HG03139 (cell line): ENCODE measurements at regions not wholly inside any gene's neighbourhood (a gene's known extent, or its start where the extent isn't known, plus 50 kb on each side); places are given as distances from the start of the nearest gene placed in this dataset.
"Not testable (repeated sequence)": the region's sequence is repeated elsewhere in the genome, so short reads cannot be mapped to it uniquely, and the experiment has no call there.

Source experiments
- ATAC-seq: cut with Tn5 transposase; IDR thresholded peaks from one replicate; pipeline ENCODE4 v1.9.1; 2021; ENCODE audit not compliant: unreplicated experiment

DNA sequence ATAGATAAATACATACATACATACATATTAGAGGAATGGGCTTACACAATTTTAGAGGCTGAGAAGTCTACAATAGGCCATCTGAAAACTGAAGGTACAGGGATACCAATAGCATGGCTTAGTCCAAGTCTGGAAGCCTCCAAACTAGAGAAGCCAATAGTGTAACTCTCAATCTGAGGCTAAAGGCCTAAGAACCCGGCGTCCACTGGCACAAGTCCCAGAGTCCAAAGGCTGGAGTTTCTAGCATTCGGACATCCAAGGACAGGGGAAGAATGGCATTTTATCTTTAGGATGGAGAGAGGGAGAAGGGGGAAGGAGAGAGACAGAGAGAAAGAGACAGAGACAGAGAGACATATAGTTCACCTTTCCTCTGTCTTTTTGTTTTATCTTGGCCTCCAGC lies 63.7 kb upstream of the SYT4 start:
- no peak for ATAC-seq

DNA sequence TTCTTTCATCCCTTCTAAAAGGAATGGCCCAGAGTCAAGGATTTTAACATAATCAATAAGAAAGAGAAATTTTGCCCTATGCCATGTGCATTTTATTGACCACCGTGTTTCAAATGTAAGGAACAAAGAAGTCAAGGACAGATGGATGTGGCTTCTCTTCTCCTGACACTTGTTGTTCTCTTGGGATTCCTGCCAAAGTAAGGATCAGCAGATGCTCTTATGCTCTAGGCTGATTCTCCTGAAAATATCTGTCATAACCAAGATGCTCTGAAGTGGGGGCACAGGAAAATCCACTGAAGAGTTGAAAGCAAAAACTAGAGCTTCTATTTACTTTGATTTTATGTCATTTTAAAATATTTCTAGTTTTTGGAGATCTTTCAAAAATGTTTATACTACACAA lies 72.9 kb upstream of the SYT4 start:
- ATAC-seq = no peak

DNA sequence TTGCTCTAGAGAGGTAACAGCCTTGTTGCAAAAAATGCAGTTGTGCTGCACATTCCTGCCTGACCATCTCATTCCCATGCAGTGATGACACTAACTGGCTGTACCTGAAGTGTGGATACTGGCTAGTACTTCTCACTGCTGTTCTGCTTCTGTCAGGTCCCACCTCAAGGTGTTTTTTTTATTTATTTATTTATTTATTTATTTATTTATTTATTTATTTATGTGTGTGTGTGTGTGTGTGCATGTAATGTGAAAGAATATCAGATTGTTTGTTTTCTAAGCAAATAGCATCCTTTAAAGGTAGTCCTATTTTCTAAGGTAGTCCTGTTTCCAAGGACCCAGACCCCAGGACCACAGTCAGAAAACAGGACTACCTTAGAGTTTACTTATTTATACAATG lies 87.2 kb upstream of the SYT4 start:
- no peak for ATAC-seq

DNA sequence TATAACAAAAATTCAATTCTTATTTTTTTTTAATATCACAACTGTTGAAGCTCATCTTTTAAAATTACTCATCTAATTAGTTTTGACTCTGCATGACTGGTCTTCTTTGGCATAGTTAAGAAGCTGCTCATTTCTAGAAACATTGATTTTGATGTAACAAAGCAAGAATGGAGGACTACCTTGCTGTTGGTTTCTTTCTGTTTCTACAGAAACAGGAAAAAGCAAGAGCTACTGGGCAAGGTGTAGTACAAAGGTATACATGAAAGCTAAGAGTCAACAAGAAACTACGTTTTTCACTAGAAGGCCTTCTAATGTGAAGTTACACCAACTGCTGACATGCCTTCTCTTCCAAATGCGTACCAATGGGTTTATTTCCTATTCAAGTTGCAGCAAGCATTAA lies 90.6 kb upstream of the SYT4 start:
- no peak for ATAC-seq

DNA sequence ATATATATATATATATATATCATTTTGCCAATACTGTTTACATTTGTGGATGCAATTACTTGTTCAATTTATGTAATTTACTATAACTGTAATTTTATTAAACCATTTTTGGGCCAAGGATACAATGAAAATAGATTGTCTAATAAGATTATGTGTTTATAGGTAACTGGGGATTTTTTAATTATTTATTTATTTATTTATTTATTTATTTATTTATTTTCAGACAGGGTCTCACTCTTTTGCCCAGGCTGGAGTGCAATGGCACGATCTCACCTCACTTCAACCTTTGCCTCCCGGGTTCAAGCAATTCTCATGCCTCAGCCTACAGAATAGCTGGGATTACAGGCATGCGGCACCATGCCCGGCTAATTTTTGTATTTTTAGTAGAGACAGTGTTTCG lies 92.0 kb upstream of the SYT4 start:
- ATAC-seq = not testable (repeated sequence)

DNA sequence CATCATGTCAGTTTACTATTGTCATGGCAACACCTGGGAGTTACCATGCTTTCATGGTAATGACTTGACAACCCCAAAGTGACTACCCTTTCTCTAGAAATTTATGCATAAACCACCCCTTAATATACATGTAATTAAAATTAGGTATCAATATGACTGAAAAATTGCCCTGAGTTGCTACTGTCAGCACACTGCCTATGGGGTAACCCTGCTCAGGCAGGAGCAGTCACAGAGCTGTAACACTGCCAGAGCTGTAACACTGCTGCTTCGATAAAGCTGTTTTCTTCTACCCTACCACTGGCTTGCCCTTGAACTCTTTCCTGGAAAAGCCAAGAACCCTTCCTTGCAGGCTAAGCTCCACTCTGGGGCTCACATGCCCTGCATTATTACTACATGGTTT lies 95.5 kb upstream of the SYT4 start:
- ATAC-seq = no peak

DNA sequence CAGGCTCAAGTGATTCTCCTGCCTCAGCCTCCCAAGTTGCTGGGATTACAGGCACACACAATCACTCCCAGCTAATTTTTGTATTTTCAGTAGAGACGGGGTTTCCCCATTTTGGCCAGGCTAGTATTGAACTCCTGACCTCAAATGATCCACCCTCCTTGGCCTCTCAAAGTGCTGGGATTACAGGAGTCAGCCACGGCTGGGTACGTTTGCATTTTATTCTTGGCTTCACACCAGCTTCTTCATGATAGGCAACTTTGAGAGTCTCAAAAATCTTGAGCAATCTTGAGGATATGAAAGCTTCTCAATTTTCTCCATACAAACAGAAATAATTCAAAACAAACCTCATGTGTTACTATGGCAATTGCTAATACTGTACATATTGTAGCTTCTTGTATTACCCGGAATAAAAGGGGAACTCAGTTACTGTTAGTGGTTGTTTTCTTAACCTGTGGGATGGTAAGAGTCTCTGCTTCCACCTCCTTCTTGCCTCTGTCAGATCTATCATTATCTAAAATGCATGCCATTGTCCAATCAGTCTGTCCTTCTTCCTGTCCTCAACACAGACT lies 102.9 kb upstream of the SYT4 start:
- ATAC-seq = no peak

DNA sequence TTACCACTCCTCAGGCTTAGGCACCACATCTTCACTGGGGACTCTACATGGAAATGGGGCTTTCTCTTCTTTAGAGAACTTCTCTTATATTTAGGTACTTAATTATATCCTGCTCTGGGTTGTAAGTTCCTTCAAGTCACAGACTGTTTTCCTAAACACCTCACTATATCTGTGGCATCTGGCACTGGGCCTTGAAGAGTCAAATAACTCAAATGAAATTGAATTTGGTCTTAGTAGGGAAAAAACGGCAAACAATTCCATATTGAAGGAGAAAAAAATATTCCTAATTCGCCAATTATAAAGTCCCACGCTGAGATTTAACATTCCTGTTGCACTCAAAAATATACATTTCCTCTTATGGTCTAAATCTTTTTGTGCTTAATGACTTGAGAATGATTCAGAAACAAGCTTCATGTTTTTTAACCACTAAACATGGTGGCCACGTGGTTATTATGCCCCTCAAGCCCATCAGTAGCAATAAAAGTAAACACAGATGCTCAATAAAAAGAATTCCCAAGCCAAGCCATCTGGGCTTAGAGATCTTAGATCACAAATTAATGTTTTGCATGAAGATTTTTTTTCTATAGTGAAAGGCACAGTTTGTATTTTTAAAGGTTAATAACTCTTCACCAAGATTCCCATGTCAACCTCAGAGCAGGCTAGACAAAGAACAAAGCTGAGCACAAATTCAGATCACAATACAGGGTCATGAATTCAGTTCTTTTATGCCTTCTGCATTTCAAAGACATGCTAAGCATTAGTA lies 105.5 kb upstream of the SYT4 start:
- ATAC-seq = no peak

DNA sequence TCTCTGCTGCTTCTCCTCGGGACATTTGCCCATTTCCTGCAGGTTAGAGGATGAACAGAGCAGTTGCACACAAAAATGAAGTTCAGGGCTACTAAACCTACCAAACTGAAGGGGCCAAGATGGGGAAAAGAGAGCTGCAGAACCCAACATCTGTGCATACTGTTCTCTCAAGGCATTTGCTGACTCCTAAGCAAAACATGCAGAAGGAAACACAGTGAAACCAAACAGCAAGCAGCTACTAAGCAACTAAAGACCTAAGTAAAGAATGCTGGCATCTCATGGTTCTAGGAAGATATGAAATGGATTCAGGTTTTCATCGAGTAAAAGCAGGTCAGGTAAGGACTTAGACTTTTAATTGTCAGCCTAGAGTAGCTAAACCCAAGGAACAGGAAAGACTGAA lies 111.9 kb upstream of the SYT4 start:
- no peak for ATAC-seq

DNA sequence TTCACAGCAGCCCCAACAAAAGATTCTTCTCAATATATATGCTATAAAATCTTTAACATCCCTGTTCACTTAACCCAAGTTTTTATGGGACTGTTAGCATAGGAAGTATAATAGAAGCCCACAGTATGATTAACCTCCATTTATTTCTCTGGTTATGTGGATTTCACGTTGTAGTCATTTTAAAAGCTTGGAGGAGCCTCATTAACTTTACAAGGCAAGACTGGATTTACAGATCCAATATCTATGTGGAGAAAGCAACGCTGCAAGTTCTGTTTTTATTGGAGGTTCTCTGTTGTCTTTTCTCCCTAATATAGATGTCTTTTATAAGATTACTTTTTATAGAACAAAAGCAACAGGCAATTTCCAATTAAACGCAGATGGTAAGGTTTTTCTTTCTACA lies 114.9 kb upstream of the SYT4 start:
- ATAC-seq = no peak

DNA sequence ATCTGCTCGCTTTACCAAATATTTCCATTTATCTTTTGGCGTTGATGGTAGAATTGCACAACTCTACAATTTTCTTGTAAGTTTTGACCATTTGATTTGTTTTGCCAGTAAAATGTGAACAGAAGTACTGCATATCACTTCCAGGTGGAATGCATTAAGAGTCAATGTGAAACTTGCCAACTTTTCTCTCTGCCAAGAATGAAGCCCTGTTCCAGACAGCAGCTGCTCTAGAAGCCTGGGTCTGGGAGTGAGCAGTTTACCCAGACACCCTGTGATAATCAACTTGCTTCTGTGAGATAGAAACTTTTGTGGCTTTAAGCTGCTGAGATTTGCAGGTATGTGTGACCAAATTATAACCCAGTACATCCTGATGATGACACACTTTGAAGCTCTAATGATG lies 115.9 kb upstream of the SYT4 start:
- no peak for ATAC-seq

DNA sequence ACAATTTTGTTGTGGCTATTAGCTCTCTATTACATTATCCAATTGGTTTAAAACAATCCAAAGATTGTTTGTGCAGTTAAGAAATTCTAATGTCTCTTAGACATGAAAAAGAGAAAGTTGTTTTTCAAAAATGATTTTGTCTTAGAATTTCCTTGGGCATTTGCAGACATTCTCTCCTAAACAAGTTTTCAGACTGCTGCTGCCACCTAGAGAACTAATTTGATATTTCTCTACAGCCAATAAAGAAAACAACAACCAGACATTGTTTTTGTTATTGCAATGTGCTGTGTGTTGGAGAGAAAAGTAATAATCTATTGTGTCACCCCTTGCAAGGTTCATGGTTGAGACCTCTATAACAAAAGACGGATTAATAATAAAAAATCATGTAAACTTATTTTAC lies 119.0 kb upstream of the SYT4 start:
- ATAC-seq = no peak

DNA sequence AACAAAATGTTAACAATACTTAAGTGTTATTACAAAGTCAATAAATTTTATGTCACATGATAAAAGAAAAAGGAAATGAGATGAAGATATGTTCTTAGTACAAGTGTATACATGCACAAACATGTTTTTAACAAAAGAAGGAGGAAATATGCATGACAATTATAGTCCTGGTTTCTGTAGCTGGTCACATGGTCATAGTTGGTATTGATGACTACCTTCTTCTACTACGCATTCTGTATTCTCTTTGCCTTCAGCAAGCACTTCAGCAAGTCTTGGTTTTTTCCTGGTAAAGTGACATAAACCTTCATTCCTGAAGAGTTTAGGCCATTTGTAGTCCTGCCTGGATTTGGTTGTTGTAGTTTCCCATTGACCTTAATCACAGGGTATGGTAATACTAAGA lies 121.3 kb upstream of the SYT4 start:
- ATAC-seq = no peak

DNA sequence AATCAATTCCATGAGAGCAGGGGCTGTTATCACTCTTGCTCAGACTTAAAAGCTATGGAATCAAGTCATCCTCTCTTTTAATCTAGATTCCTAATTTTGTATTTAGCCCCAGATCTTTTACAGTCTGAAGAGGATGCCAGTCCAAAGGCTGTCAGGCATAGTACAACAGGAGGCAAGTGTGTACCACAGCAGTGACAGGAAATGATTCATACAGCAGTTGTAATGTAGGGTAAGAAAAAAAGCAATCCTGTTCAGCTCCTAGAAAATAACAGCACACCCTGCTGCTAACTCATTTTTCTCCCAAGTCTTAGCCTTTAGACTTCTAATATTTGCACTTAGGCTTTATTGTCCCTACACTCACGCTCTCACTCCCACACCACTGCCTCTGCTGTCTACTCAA lies 127.8 kb upstream of the SYT4 start:
- no peak for ATAC-seq

DNA sequence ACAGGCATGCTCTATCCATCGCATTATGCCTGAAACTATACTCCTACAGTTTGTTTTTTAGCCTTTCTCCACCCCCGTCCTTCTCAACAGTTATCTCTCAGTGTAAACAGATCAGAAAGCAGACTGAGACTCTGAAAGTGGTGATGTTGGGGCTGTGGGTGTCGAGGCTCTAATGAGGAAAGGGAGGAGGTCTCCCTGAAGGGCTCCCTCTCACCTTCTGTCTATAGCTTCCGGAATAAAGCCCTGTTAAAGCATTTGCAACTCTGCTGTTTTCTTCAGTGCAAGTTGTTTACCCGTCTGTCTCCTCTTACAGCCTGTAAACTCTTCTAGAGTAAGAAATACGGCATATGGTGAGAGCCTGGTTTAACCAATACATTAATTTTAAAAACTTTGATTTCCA lies 136.7 kb upstream of the SYT4 start:
- no peak for ATAC-seq

DNA sequence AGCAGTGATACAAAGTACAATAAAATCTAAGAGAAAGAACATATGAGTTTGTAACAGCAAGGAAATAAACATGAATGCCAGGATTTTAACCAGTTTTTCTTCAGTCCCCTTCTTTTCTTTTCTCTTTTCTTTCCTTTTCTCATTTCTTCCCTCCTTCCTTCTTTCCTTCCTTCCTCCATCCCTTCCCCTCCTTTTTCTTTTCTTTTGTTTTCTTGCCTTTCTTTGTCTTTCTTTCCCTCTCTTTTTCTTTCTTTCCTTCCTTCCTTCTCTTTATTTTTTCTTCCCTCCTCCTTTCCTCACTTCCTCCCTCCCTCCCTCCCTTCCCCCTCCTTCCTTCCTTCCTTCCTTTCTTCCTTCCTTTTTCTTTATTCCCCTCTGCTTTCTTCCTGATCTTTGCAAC lies 142.8 kb upstream of the SYT4 start:
- no peak for ATAC-seq

DNA sequence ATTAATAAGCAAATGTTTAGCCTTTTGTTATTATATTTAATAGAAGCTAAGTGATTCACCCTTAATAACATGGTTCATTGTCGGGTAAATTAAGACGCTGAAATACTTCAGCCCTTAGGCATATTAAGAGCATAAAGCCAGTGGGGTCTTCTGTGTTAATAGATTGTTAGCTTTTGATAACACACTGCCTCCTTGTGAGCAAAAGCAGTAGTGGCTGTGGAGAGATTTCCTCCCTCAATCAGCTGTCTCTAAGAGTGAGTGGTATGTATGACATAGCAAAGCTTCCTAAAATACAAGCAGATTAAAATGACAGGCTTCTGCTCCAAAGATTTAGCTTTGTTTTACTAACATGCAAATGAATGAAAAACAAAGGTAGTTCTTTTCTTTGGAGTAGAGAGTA lies 143.7 kb upstream of the SYT4 start:
- no peak for ATAC-seq

DNA sequence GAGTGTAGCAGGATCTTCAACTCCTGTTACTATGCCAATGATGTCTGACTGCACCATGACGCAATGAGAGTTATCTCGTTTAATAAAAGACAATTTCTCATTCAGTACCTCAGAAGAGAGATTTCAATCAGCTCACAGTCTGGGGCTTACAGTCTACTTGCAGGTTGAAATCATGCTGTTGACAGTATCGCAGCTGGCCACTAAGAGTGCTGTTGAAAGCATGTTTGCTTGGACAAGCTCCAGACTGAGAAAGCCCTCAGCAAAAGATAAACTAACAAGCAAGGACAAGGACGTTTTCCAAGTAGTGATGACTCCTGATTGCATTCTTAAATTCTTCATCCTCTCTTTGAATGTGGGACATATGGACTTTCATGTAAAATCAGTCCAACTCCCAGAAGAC lies 145.2 kb upstream of the SYT4 start:
- no peak for ATAC-seq

DNA sequence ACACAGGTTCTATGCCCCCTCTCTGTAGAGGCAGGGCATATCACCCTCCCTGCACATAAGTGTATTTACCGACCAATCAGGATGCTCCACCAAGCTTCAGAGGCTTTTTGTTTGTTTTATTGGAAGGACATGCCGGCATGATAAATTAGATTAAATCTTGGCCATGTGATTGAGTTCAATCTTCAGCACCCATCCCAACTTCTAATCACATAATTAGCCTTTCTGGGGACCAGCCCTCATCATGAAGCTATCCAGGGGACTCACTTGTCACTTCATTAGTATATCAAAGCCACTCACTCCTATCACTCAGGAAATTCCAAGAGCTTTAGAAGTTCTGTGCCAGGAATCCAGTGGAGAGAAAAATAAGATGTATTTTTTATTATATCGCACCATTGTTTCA lies 158.6 kb upstream of the SYT4 start:
- ATAC-seq = no peak

DNA sequence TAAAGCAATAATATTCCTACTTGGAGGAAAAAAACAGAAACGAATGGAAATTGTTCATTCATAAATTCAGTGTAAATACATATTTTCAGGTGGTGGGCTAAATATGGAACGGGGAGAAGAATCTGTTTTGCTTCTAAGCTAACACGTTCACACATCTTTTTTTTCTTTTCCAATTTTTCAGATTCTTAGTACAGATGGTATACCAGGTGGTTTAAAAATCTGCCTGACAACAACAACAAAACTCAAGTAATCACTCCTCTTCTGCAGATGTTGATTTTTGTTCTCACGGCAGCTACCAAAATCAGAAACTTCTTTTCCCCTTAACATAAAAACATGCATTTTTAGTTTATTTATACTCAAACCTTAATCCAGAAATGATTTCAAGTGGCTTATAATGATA lies 164.8 kb upstream of the SYT4 start:
- no peak for ATAC-seq

DNA sequence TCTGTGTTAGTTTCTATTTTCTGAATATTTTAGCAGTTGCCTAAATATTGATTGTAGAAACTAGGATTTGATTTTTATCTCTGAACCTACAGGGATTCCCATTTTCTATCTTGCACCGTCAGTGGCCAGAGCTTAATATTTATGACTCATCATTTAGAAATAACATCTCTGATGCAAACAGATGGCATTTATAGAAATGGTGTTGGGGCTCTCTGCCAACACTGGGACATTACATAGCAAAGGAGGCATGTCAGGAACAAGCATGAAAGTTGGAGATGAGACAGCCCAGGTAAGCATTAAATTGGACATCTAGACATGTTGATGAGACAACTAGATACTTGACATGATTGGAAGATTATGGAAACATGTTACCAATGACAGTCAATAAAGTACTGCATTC lies 165.3 kb upstream of the SYT4 start:
- ATAC-seq = no peak

DNA sequence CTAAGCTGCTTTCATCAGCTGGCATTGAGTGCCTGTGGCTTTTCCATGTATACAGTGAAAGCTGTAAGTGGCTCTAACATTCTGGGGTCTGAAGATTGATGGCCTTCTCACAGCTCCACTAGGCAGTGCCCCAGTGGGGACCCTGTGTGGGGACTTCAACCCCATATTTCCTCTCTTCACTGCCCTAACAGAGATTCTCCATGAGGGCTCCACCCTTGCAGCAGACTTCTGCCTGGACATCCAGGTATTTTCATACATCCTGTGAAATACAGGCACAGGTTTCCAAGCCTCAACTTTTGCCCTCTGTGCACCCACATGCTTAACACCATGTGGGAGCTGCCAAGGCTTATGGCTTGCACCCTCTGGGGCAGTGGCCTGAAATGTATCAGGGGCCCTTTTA lies 188.2 kb upstream of the SYT4 start:
- ATAC-seq = no peak

DNA sequence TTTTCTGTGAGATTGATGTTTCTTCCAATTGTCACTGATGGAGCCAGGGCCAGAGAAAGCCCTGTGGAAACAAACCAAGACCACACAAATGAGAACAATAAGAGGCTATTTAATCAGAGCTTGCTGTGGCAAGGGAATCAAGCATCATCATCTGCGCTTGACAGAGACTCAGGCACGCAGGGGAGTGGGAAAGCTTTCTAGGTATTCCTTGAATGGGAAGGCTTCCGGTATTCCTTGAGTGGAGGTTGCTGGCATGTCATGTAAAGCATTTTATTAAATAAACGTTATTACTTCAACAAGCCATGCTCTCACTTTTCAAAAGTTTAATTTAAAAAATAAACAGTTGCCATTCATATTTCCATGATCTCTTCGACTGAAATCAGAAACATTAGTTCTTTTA lies 194.6 kb upstream of the SYT4 start:
- no peak for ATAC-seq
